ENCODE measurements at regions not wholly inside any gene's neighbourhood (a gene's known extent, or its start where the extent isn't known, plus 50 kb on each side); places are given as distances from the start of the nearest gene placed in this dataset.

DNA sequence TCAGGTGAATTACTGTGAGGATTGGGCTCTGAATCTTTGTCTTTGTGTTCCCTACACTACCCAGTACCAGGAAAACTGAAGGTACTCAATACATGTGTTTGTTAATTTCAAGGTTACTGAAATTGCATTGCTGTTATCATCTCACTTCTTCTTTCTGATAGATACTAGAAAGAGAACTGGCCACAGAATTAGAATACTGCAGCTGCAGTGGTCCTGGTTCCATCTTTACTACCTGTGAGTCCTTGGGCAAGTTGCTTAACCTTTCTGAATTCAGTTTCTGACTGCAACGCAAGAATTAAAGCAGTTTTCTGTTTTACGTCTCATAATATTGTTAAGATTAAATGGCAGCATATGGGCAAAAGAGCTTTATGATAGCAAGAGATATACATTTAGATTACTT lies 263.5 kb downstream of the LMO4 start:
- intact Hi-C loops (cut with DNase I) = no loop called here
- no peak for DNase-seq (ENCODE audit: low spot score)

DNA sequence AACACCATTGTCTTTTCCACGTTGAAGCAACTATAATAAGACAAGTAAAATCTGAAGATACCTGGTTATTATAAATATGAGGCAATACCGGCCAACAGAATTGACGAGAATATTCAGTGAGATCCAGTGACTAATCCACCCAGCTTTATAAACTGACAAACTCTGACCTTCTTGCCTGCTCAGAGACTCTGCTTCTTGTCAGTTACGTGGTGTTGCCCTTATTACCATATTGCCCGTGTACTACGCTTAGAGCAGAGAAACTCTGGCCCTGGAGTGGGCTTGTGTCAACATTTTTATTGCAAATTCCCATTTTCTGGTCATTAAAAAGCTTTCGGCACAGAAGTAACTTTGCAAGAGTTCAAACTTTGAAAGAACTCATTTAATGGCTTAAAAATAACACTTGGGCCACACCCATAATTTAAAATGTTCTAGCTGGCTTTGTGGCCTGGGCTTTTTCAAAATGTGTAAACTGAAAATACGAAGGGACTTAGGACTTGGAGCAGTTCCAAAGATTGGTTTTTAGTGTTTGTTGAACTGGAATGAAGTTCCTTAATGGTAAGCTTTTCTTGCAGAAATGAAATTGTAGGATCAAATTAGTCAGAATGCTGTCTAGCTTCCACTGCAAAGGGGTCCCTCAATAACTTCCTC lies 266.2 kb downstream of the LMO4 start:
- no peak for DNase-seq (ENCODE audit: low spot score)
- intact Hi-C loops (cut with DNase I) = no loop called here

DNA sequence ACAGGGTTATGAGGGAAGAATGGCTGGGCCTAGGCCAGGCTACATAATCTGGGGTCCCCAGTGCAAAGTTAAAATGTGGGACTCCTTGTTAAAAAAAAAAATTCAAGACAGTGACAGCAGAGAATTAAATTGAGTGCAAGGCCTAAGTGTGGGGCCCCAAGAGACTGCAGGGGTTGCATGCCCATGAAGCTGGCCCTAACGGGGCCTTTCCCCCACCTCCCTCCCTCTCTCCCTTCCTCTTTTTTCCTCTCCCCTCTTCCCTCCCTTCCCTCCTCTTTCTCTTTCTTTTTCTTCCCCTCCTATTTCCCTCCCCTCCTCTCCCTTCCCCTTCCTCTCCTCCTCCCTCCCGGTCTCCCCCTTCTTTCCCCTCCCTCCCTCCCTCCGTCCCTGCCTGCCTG lies 266.7 kb downstream of the LMO4 start:
- DNase-seq (ENCODE audit: low spot score) = no peak
- intact Hi-C loops (cut with DNase I) = no loop called here

DNA sequence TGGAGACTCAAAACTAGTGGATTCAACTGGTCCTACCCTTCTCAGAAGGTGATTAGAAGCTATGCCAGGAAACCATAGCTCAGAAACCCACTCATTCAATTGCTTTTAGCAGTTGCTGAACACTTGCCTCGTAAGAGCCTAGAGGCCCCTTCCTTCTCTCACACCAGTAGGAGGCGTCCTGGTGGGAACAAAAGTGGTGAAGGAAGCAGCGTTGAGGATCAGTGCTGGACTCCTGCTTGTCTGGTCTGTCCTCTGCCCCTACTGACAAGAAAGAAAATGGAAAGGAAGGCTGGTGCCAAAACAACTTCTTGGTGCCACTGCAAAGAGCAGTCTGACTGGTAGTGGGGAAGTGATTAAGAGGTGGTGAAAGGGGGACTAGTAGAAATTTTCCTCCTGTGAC lies 269.7 kb downstream of the LMO4 start:
- intact Hi-C loops (cut with DNase I) = no loop called here
- DNase-seq (ENCODE audit: low spot score) = no peak

DNA sequence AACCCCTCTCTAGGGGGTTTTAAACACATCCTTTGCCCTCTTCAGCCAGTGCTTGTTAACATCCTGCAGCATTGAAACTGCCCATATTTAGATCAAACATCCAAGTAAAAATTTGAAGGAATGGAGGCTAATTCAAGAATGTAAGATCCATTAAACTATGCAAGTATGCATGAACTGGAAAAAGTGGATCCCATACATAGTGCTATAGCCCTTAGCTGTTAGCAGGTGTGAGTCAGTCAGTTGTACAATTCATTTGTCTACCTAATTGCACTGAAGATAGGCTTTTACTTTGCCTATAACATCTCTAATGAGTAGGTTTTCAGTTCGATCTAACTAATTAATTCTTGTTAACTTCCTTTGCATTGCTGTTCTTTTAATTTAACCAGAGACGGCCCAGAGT lies 270.9 kb downstream of the LMO4 start:
- intact Hi-C loops (cut with DNase I) = no loop called here
- no peak for DNase-seq (ENCODE audit: low spot score)

DNA sequence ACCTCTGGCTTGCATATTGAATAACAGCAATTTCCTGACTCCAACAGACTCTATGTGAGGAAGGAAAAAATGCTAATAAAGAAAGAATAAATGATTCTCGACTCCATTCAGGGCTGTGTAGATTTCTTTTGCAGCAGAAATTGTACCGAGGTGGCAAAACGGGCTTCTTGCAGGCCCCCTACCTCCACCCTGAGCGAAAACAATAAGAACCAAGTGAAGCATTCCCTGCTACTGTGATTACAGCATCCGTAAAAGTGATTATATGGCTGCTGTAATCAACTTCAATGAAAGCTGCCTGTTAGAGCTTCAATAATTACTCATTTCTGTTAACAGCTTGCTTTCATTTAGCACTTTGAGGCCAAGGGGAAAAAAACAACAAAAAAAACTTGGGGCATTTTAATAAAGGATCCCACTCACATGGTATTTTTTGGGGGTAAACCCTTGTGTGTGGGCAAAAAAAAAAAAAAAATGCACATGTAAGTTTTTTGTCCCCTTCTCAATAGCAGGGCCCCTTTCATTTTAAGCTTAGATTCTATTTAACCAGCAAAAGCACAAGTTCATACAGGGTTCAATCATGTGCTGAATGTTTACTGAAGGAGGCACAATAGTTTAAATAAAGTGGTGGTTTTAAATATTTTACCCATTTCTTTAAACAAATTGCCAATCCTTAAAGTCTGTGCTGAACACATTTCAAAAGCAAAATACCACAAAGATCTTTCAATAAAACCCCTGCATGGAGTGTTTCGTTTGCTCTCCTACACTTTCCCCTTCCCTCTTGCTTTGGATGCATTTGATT lies 271.6 kb downstream of the LMO4 start:
- DNase-seq (ENCODE audit: low spot score) = no peak
- intact Hi-C loops (cut with DNase I) = no loop called here

DNA sequence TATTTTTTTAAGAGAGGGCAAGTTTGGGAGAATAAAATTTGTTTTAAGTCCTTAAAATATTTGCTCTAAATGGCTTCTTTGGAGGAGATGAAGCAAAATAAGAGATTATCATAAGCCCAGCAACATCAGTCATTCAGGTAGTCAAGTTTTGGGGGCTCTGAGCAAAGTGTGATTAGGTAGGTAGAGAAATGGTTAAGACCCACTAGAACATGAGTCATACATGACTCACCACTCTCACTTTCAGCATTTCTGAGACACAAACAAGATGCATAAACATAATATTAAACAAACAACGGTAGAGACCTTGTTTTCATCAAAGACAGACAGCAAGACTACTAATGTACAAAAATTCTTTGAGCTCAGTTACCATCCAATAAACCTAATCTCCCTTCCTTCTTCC lies 272.2 kb downstream of the LMO4 start:
- DNase-seq (ENCODE audit: low spot score) = no peak
- intact Hi-C loops (cut with DNase I) = no loop called here

DNA sequence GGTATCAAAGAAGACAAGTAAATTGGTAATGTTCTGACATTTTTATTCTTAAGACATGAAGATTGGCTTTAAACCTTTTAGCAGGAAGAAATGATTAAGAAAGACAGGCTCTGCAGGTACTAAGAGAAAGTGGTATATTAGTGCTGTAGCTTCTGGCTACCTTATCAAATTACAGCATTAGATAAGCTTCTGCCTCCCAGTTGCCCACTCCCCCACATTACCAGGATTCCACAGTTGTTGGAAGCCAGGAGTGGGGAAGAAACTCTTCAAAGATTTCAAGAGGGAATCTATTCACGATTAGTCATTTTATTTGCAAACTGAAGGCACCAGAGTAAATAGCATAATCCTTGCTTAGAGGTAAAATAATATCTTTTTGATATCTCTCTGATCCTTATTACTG lies 274.9 kb downstream of the LMO4 start:
- DNase-seq (ENCODE audit: low spot score) = no peak
- intact Hi-C loops (cut with DNase I) = no loop called here

DNA sequence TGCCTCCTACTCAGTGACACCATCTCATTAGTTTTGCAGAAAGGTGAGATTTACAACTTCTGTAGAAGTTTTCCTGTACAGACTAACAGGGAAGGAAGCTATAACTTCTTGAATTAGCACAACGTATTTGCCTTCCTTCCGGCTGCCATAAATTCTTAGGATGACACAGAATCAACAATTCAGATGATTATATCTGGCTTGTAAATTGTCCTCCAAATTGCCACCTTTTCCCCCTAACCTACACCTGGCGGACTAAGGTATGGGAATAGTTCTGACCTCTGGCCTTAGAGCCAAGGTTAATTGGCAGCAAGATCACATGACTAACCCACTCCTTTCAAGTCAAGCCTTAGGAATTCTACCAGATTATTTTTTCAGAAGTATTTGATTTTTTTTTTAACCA lies 284.3 kb downstream of the LMO4 start:
- intact Hi-C loops (cut with DNase I) = no loop called here
- no peak for DNase-seq (ENCODE audit: low spot score)

DNA sequence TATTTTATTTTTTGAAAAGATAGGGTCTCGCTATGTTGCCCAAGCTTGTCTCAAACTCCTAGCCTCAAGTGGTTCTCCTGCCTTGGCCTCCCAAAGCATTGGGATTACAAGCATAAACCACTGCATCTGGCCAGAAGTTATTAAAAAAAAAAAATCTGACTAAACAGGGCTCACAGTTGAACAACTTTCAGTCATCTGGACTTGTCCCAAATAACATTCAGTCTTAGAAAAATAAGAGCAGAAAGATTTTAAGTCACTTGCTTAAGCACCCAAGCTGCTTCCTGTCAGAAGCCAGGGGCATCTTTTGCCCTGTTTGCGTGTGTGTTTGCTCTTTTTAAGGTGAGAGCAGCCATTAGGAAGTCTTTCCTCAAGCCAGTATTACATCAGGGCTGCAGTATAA lies 286.8 kb downstream of the LMO4 start:
- no peak for DNase-seq (ENCODE audit: low spot score)
- intact Hi-C loops (cut with DNase I) = no loop called here

DNA sequence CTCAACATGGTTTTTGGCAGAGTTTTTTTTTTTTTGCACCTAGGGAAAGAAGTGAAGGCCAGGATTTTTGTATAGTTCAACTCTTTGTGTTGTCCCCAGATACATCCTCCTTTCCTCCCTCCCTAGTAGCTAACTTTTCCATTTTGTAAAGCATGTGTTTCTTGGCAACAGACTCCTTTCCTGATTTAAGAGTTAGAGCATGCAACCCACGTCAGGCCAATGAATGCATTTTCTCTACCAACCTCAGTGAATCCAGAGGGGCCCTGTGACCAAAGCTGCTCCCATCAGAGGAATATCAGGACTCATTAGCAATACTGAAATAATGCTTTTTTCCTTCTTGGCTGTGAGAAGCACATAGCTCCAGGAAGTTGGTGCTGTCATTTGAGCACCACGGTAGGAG lies 287.2 kb downstream of the LMO4 start:
- DNase-seq (ENCODE audit: low spot score) = no peak
- intact Hi-C loops (cut with DNase I) = no loop called here

DNA sequence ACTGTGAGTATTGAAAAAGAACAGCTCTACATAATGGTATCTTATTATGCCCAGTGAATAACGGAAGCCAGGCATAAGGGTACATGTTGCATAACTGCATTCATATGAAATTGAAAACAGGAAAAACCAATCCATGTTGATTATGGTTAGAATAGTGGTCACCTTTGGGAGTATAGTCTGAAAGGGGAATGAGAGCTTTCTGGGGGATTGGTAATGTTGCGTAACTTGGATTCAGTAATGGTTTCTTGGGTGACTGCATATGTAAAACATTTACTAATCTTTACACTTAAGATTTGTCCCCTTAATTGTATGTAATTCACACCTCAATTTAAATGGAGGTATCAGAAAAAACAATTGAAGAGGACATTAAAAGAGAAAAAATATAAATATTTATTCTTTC lies 292.1 kb downstream of the LMO4 start:
- DNase-seq (ENCODE audit: low spot score) = no peak

DNA sequence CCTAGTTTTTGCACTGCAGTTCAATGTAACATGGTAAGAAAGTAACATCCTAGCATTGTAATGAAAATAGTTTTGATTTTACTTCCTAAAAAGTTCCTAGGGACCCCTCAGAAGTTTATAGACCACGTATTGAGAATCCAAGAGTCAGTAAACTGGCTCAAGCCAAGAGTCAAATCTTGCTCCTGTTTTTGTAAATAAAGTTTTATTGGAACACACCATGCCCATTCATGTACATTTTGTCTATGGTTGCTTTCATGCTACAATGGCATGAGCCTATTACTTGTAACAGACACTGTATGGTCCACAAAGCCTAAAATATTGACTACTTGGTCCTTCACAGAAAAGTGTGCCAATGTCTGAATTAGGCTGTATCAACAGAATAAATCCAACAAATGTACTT lies 301.0 kb downstream of the LMO4 start:
- no peak for DNase-seq (ENCODE audit: low spot score)
- intact Hi-C loops (cut with DNase I) = loop anchor here in 1 of 2 donors (10.0 kb wide), 1 partner anchor 1245 kb away; no protein-coding TSS in a partner anchor

More for the DNA sequence above, 292.1 kb downstream of the LMO4 start:
- intact Hi-C loops (cut with DNase I) = loop anchor here in 1 of 2 donors (10.0 kb wide), 1 partner anchor 1236 kb away; no protein-coding TSS in a partner anchor

DNA sequence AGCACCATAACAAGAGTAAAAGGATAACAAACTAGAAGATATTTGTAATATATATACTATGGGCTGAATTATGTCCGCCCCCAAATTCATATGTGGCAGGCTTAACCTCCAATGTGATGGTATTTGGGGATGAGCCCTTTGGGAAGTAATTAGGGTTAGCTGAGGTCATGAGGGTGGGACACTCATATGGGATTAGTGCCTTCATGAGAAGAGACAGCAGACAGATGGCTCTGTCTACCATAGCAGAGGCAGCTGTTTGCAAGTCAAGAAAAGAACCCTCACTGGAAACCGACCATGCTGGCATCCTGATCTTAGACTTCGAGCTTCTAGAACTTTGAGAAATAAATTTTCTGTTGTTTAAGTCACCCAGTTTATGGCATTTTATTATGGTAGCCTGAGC lies 303.6 kb downstream of the LMO4 start:
- intact Hi-C loops (cut with DNase I) = no loop called here
- DNase-seq (ENCODE audit: low spot score) = no peak

DNA sequence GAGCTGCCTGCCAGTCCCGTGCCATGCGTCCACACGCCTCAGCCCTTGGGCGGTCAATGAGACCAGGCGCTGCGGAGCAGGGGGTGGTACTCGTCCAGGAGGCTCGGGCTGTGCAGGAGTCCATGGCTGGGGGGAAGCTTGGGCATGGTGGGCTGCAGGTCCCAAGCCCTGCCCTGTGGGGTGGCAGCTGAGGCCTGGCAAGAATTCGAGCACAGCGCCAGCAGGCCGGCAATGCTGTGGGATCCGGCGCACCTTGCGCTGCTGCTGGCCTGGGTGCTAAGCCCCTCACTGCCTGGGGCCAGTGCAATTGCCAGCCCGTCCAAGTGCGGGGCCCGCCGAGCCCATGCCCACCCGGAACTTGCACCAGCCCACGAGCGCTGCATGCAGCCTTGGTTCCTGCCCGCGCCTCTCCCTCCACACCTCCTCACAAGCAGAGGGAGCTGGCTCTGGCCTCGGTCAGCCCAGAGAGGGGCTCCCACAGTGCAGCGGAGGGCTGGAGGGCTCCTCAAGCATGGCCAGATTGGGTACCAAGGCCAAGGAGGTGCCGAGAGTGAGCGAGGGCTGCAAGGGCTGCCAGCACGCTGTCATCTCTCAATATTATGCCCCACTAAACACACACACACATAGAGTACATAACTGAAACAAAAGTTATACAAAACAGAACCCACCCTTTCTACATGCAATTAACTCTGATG lies 307.7 kb downstream of the LMO4 start:
- DNase-seq (ENCODE audit: low spot score) = no peak
- intact Hi-C loops (cut with DNase I) = no loop called here

DNA sequence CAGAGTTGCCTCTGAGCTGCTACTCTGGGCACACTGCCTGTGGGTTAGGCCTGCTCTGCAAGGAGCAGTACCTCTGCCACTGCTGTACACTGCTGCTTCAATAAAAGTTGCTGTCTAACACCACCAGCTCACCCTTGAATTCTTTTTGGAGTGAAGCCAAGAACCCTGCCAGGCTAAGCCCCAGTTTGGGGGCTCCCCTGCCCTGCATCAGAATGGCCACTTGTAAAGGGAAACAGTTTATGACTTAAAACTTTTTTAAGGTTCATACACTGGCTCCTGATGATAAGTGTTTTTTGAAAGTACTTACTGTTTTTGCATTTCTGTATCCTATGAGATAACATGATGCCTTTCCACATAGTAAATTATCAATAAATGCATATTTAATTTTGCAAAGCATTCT lies 310.0 kb downstream of the LMO4 start:
- intact Hi-C loops (cut with DNase I) = no loop called here

DNA sequence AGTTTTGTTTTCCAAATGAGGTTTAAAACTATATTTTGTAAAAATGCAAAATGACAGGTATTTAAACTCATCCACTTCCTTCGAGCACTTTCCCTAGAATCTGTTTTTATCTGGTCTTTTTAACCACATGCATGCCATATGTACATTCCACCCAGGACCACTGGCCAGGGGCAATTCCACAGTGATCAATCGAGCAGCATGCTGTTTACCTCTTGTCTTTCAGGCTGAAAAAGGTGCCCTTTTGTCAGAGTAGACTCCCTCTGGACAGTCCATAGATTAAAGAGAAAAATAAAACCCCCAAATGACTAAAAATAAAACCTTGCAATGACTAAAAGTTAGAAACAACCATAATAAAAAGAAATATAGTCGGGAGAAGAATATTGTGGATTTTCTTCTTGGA lies 313.3 kb downstream of the LMO4 start:
- no peak for DNase-seq (ENCODE audit: low spot score)
- intact Hi-C loops (cut with DNase I) = no loop called here

More for the DNA sequence above, 310.0 kb downstream of the LMO4 start:
- no peak for DNase-seq (ENCODE audit: low spot score)

DNA sequence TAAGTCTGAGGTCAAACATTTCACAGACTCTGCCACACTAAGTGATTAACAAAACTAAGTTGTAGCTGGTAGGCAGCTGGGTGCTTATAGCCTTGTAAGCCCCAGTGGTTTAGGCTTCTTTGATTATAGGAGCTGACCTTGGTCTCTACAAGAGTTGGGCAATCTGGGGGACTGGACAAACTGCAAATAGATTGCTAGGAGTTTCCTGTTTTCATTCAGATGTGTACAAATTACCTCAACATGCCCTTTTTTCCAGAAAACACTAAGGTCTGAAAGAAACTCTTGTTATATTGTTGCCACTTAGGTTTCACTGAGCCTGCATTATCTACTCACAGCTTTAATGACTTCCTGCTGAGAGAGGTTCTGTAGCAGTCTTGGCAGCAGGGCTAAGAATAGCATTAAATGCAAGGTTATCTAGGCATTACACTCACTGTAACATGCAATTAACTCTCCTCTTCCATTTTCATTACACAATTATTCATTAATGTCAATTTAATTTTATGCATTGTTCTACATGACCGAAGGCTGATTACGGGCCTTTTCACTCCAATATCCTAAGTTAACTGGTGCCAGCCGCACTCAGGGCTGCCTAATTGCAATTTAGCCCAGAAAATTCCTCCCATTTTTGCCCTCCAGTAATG lies 314.0 kb downstream of the LMO4 start:
- intact Hi-C loops (cut with DNase I) = no loop called here
- no peak for DNase-seq (ENCODE audit: low spot score)

DNA sequence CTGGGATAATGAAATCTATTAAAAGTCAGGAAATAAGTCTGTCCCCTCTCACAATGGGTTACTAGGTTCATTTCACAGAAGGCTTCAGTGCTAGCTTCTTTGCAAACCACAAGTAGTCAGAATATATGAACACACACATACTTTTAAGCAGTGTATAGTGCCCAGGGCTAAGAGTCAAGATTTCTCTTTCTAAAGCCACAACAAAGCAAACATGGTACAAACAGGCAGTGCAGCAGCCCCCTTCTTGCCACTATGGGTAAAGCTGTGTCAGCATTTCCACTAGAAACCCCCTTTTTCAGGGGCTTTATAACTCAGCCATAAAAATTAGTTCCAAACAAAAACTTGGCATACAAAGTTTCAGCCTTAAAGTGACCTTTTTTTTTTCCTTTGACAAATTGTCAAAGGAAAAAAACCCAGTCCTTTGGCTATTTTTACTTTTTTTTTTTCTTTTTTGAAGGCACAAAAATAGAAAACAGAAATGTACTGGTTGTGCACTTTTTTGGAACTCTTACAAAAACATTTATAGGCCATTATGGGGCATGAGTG lies 315.4 kb downstream of the LMO4 start:
- intact Hi-C loops (cut with DNase I) = no loop called here
- DNase-seq (ENCODE audit: low spot score) = no peak
